ENCODE measurements at regions not wholly inside any gene's neighbourhood (a gene's known extent, or its start where the extent isn't known, plus 50 kb on each side); places are given as distances from the start of the nearest gene placed in this dataset.

DNA sequence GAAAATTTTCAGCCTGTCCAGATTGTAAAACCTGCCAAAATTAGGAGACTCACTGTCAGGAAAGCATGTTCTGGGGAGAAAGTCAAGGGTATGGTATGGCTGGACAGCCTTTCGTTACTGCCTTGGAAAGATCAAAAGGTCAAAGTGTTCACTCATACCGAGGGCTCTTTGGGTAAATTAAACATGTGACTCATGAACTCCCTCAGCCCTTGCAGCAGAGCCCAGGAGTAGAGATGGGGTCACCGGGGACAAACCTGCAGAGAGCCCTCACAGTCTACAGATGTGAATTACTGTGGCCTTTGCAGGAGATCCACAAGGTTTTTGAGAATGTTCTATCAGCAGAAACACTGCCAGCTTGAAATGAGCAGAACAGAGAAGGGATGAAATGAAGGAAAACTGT, 275.7 kb downstream of the KLF6 start:
- no peaks in the 10 kb centered on the region for H3K36me3 ChIP-seq (ENCODE audit: insufficient read depth, low read length, poor library complexity, severe bottlenecking)
- DNase-seq (ENCODE audit: low spot score), result no peak
- CTCF ChIA-PET, result no interaction called here
- no peak overlapping the region for H3K4me3 ChIP-seq (ENCODE audit: low read depth, low read length, poor library complexity, severe bottlenecking)
- TF ChIP-seq, protein P1, sequence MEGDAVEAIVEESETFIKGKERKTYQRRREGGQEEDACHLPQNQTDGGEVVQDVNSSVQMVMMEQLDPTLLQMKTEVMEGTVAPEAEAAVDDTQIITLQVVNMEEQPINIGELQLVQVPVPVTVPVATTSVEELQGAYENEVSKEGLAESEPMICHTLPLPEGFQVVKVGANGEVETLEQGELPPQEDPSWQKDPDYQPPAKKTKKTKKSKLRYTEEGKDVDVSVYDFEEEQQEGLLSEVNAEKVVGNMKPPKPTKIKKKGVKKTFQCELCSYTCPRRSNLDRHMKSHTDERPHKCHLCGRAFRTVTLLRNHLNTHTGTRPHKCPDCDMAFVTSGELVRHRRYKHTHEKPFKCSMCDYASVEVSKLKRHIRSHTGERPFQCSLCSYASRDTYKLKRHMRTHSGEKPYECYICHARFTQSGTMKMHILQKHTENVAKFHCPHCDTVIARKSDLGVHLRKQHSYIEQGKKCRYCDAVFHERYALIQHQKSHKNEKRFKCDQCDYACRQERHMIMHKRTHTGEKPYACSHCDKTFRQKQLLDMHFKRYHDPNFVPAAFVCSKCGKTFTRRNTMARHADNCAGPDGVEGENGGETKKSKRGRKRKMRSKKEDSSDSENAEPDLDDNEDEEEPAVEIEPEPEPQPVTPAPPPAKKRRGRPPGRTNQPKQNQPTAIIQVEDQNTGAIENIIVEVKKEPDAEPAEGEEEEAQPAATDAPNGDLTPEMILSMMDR (conservative IDR thresholded peaks at IDR 0.05; ENCODE audit: low read depth, low read length), result no peak
- no peak for TF ChIP-seq EZH2 (IDR thresholded peaks at IDR 0.05; ENCODE audit: borderline replicate concordance, low read depth, low read length, poor library complexity, severe bottlenecking)
- POLR2A ChIA-PET (ENCODE audit: low non-redundant PET), result no interaction called here
- intact Hi-C loops (cut with micrococcal nuclease; ENCODE audit: unreplicated experiment), result no loop called here
- no peaks in the 10 kb centered on the region for H3K27me3 ChIP-seq (replicated peaks; ENCODE audit: insufficient read depth, low read depth, low read length, poor library complexity)
- BruUV-seq (replicated peaks), result no TSS peak
- H3K9me3 ChIP-seq (ENCODE audit: low read depth, low read length, poor library complexity, severe bottlenecking), result no peaks in the 10 kb centered on the region
- H3K27ac ChIP-seq (ENCODE audit: low read depth, low read length, poor library complexity, severe bottlenecking), result no peak overlapping the region
- H3K4me1 ChIP-seq (ENCODE audit: insufficient read depth, low read length, poor library complexity, severe bottlenecking), result no peaks in the 10 kb centered on the region

DNA sequence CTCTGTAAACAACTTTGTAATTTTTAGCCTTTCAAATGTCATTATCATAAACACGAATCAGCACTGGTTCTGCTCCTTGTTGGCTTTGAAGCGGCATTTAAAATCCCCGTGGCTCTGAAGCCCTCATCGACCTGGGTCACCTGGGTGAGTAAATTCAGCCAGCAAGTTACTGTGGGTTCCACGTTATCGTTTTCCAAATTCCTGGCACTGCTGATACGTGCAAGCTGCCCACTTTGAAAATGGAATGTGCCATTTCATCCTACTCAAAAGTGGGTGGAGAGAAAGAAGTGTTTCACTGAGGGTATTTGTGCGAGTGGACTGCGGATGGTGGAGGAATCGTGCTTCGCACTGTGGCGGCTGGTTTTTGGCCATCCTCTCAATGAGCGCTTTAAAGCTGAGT, 281.7 kb downstream of the KLF6 start:
- Histone ChIP-seq H3K27ac (ENCODE audit: low read depth, low read length, poor library complexity, severe bottlenecking) (no peak overlapping the region), H3K27me3 (replicated peaks; ENCODE audit: insufficient read depth, low read depth, low read length, poor library complexity) (no peaks in the 10 kb centered on the region), H3K36me3 (ENCODE audit: insufficient read depth, low read length, poor library complexity, severe bottlenecking) (no peaks in the 10 kb centered on the region), H3K9me3 (ENCODE audit: low read depth, low read length, poor library complexity, severe bottlenecking) (no peaks in the 10 kb centered on the region), H3K4me1 (ENCODE audit: insufficient read depth, low read length, poor library complexity, severe bottlenecking) (no peaks in the 10 kb centered on the region), H3K4me3 (ENCODE audit: low read depth, low read length, poor library complexity, severe bottlenecking) (no peak overlapping the region)
- TF ChIP-seq EZH2 (IDR thresholded peaks at IDR 0.05; ENCODE audit: borderline replicate concordance, low read depth, low read length, poor library complexity, severe bottlenecking), result no peak
- TF ChIP-seq, protein P1 (conservative IDR thresholded peaks at IDR 0.05; ENCODE audit: low read depth, low read length), result no peak
- intact Hi-C loops (cut with micrococcal nuclease; ENCODE audit: unreplicated experiment), result no loop called here
- no peak for DNase-seq (ENCODE audit: low spot score)
- ChIA-PET CTCF (no interaction called here), POLR2A (ENCODE audit: low non-redundant PET) (no interaction called here)
- no TSS peak for BruUV-seq (replicated peaks)

DNA sequence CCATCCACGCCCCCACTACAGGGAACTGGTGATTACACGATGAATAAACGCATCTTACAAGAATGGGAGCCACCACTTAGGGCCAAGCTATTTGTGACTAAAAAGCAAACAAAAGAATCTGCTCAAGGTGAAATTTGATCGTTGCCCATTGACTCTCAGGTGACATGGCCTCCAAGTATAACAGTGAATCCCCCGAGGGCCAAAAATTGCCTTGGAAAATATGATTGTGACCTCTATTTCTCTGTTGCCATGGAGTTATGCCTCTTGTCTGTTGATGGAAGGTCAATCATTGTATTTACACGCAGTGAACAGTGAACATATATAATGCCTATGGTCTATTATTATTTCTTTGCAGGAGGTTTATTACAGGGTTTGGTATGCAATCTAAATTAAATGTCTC, 282.3 kb downstream of the KLF6 start:
- intact Hi-C loops (cut with micrococcal nuclease; ENCODE audit: unreplicated experiment), result no loop called here
- Histone ChIP-seq H3K27me3 (replicated peaks; ENCODE audit: insufficient read depth, low read depth, low read length, poor library complexity) (no peaks in the 10 kb centered on the region), H3K36me3 (ENCODE audit: insufficient read depth, low read length, poor library complexity, severe bottlenecking) (no peaks in the 10 kb centered on the region), H3K27ac (ENCODE audit: low read depth, low read length, poor library complexity, severe bottlenecking) (no peak overlapping the region), H3K9me3 (ENCODE audit: low read depth, low read length, poor library complexity, severe bottlenecking) (no peaks in the 10 kb centered on the region), H3K4me3 (ENCODE audit: low read depth, low read length, poor library complexity, severe bottlenecking) (no peak overlapping the region), H3K4me1 (ENCODE audit: insufficient read depth, low read length, poor library complexity, severe bottlenecking) (no peaks in the 10 kb centered on the region)
- ChIA-PET CTCF (no interaction called here), POLR2A (ENCODE audit: low non-redundant PET) (no interaction called here)
- no peak for DNase-seq (ENCODE audit: low spot score)
- TF ChIP-seq, protein P1 (conservative IDR thresholded peaks at IDR 0.05; ENCODE audit: low read depth, low read length), result no peak
- no peak for TF ChIP-seq EZH2 (IDR thresholded peaks at IDR 0.05; ENCODE audit: borderline replicate concordance, low read depth, low read length, poor library complexity, severe bottlenecking)
- BruUV-seq (replicated peaks), result no TSS peak

All from A673 (cell line).